VCaP (cell line): ENCODE measurements at regions not wholly inside any gene's neighbourhood (a gene's known extent, or its start where the extent isn't known, plus 50 kb on each side); places are given as distances from the start of the nearest gene placed in this dataset.

Experiments
- H3K27ac ChIP-seq: fragments of 450-650 bp; 2 replicates; pipeline ENCODE4 v1.5.1; 2017
- TF ChIP-seq, protein P1 (sequence below): fragments of 450-650 bp; conservative IDR thresholded peaks from 2 replicates; pipeline ENCODE4 v1.5.1; 2017; ENCODE audit warnings: mild to moderate bottlenecking, moderate library complexity

DNA sequence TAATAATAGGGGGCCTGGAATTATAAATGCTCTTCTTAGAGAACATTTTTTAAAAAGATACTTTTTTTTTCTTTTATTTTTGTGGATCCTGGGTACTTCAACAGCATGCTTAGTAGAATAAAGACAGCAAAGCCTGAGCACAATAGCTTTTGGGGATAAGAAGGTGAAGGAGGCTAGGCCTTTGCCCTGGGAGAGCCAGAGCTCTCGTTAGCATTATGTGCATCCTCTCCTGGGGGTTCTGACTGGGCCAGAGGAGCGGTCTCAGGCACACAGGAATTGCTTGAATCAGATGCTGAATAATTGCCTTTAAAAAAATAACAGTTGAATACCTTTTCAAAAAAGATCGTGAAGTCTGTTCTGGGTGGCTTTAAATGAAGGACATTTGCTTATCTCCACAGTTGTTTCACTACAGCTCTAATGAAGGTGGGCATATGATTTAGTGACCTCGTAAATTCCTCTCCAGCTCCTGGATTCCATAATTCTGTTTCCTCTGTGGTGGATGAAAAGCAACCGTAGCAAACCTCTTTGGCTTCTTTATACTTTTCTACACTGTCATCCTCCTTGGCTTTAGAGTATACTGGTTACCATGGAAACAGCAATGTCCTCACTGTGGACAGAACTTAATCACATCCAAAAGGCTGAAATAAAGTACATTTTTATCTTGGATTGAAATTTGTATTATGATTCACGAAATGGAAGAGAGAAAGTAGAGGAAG is 133.8 kb downstream of the MAIP1 start:
- H3K27ac ChIP-seq: no peak overlapping the region
- TF ChIP-seq, protein P1, sequence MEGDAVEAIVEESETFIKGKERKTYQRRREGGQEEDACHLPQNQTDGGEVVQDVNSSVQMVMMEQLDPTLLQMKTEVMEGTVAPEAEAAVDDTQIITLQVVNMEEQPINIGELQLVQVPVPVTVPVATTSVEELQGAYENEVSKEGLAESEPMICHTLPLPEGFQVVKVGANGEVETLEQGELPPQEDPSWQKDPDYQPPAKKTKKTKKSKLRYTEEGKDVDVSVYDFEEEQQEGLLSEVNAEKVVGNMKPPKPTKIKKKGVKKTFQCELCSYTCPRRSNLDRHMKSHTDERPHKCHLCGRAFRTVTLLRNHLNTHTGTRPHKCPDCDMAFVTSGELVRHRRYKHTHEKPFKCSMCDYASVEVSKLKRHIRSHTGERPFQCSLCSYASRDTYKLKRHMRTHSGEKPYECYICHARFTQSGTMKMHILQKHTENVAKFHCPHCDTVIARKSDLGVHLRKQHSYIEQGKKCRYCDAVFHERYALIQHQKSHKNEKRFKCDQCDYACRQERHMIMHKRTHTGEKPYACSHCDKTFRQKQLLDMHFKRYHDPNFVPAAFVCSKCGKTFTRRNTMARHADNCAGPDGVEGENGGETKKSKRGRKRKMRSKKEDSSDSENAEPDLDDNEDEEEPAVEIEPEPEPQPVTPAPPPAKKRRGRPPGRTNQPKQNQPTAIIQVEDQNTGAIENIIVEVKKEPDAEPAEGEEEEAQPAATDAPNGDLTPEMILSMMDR: no peak

DNA sequence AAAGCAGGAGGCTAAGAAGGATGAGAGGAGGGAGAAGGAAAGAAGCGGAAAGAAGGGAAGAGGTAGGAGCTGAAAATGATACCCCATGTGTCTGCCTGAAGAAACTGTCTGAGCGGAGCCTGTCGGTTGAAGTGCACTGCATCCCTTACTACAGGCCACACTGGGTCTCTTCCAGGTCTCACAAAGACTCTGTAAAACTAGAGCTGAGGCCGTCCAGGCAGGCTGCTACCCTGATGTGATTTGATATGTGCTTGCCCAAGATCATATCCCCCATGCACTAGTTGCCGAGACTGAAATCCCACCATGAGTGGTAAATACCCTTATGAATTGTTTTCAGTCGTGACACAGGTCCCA is 134.4 kb downstream of the MAIP1 start:
- no peak overlapping the region for H3K27ac ChIP-seq
- TF ChIP-seq, protein P1: no peak

DNA sequence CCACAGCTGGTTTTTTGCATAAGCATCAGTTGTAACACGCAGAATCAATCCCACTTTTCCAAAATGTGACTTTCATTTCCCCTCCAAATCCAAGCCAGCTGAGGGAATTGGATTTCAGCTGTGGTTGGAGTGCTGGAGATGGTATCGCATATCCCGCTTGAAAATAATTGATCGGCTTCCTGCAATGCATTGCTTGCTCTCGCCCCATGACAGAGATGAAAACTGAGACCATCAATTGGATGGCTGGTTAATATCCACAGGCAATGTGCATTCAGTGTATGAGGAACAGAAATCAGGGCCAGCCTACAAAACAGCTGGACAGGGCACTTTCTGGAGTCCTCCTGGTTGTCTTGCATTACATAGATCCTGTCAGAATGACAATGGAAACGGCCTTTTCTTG is 135.3 kb downstream of the MAIP1 start:
- TF ChIP-seq, protein P1: no peak
- no peak overlapping the region for H3K27ac ChIP-seq

DNA sequence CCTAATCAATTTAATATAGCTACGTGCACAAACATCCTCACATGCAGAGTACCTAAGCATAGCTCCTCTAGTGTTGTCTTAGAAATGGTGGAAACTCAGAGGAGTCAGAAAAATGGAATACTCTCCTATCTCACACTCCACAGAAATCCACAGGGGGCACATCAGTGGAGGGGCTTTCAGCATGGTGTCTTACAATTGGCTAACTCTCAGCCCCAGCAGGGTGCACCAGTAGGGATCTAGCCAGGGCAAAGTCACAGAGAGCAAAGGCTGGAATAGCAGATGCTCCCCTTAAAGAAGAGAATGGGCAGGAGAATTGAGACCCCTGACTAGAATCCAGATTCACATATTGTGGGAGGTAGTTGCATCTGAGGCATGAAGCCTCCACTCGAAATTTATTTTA is 135.7 kb downstream of the MAIP1 start:
- TF ChIP-seq, protein P1: no peak
- no peak overlapping the region for H3K27ac ChIP-seq

DNA sequence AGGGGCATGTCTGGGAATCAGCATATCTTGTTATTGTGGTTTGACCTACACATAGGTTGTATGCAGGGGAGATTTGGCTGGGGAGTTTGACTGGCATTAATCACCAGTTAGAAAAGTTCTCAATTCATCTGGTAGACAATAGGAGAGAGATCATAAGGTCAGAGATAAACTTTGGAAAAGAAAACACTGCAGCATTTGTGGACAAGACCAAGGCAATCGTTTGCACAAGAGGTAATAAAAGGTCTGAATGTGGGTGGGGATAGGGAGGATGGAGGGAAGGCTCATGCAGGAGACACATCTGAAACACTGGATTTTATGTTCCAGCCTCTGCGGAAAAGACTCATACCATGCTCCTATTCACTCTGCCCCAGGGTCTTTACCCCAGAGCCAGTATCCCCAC is 136.9 kb downstream of the MAIP1 start:
- TF ChIP-seq, protein P1: no peak
- no peak overlapping the region for H3K27ac ChIP-seq

DNA sequence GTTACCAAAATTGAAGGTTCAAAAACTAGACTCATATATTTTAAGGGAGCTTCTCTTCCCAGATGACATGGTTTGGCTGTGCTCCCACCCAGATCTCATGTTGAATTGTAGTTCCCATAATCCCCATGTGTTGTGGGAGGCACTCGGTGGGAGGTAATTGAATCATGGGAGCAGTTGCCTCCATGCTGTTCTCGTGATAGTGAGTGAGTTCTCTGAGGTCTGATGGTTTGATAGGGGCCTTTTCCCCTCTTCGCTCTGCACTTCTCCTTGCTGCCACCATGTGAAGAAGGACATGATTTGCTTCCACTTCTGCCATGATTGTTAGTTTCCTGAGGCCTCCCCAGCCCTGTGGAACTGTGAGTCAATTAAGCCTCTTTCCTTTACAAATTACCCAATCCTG is 140.1 kb downstream of the MAIP1 start:
- no peak overlapping the region for H3K27ac ChIP-seq
- TF ChIP-seq, protein P1: no peak

- H3K27ac ChIP-seq: no peak overlapping the region
- TF ChIP-seq, protein P1: no peak
These were observed 143.9 kb downstream of the MAIP1 start for GRCh38 chr2:200099256-200099655.
